ENCODE measurements at regions not wholly inside any gene's neighbourhood (a gene's known extent, or its start where the extent isn't known, plus 50 kb on each side); places are given as distances from the start of the nearest gene placed in this dataset.

DNA sequence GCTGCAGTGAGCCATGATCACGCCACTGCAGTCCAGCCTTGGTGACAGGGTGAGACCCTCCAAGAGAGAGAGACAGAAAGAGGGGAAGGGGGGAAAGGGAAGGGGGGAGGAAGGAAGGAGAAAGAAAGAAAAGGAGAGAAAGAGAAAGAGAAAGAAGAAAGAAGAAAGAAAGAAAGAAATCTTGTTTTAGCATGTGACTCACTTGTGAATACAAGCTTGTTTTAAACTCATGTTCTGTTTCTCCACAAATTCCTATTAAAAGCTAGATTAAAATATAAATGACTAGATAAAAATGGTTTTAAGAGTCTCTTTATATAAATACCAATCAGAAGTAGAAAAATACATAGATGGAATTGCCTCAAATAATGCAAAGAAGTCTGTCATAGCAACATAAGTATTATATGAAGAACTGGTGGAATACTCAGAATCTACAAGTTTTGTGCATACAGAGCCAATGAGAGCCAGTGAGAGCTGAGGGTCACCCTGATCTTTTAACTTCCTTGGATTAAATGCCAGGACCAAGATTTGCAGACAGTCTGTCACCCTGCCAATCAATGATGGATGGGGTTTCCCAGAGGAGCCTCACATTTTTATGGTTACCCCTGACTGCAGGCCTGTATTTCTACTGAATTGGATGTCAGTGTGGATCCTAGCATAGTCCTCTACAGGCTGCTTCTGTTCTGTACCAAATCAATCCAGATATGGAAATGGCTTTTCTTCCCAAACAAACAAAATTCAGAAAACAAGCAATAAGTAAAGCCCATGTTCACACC, 50.8 kb upstream of the LY86 start:
- ATAC-seq (no peak), DNase-seq (no peak)
- no peak overlapping the region for H3K4me3 Mint-ChIP-seq
- ChIA-PET POLR2A (no interaction called here), CTCF (interaction anchor here (2.2 kb wide), 1 partner anchor 10 kb away, joined by 10 read pairs; no protein-coding TSS in a partner anchor)
- H3K4me1 Mint-ChIP-seq (ENCODE audit: low read depth), result peaks cover 3% of the 10 kb centered on the region
- H3K27ac Mint-ChIP-seq, result no peak overlapping the region
- no peaks in the 10 kb centered on the region for H3K36me3 Mint-ChIP-seq (ENCODE audit: low read depth)
- peaks cover 46% of the 10 kb centered on the region for H3K27me3 Mint-ChIP-seq (ENCODE audit: low read depth)
- H3K9me3 Mint-ChIP-seq (ENCODE audit: insufficient read depth), result peaks cover 4% of the 10 kb centered on the region

DNA sequence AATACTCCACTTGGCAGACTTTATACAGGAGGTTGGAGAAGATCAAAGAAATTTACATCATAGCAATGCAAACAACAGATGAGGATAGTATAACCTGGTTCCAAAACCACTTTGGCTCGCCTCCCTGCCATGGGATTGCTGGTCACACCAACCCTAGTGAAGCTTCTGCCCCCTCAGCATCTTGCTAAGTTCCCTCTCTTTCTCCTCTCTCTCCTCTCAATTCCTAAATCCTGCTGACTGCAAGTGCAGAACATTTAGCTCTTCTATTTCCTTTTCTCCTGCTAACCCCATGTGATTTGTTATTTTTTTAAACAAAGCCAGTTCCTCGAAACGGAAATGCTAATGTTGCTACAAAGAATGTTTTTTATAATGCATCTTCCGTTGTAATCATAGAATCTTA, 50.3 kb upstream of the LY86 start:
- ChIA-PET CTCF (interaction anchor here (2.2 kb wide), 1 partner anchor 9 kb away, joined by 10 read pairs; no protein-coding TSS in a partner anchor), POLR2A (no interaction called here)
- peaks cover 4% of the 10 kb centered on the region for H3K9me3 Mint-ChIP-seq (ENCODE audit: insufficient read depth)
- peaks cover 45% of the 10 kb centered on the region for H3K27me3 Mint-ChIP-seq (ENCODE audit: low read depth)
- H3K4me1 Mint-ChIP-seq (ENCODE audit: low read depth), result peaks cover 3% of the 10 kb centered on the region
- DNase-seq, result no peak
- H3K36me3 Mint-ChIP-seq (ENCODE audit: low read depth), result no peaks in the 10 kb centered on the region
- no peak overlapping the region for H3K4me3 Mint-ChIP-seq
- no peak overlapping the region for H3K27ac Mint-ChIP-seq
- ATAC-seq, result no peak
